HEK293T (cell line): ENCODE measurements at regions not wholly inside any gene's neighbourhood (a gene's known extent, or its start where the extent isn't known, plus 50 kb on each side); places are given as distances from the start of the nearest gene placed in this dataset.

Source experiments
- ARNT ChIP-seq: fragments of 450-650 bp; IDR thresholded peaks from 2 replicates; pipeline ENCODE4 v1.6.1; 2017; ENCODE audit warnings: mild to moderate bottlenecking
- BHLHE40 ChIP-seq: fragments of 450-650 bp; IDR thresholded peaks from 2 replicates; pipeline ENCODE4 v1.6.1; 2016; ENCODE audit warnings: mild to moderate bottlenecking, moderate library complexity, borderline replicate concordance
- CTBP1 ChIP-seq: fragments of 450-650 bp; IDR thresholded peaks from 2 replicates; pipeline ENCODE4 v1.6.1; 2016; ENCODE audit warnings: borderline replicate concordance
- FOXA1 ChIP-seq: fragments of 450-650 bp; IDR thresholded peaks from 2 replicates; pipeline ENCODE4 v1.6.1; 2016; ENCODE audit warnings: mild to moderate bottlenecking
- FOXK2 ChIP-seq: fragments of 450-650 bp; IDR thresholded peaks from 2 replicates; pipeline ENCODE4 v1.6.1; 2016; ENCODE audit warnings: mild to moderate bottlenecking
- FOXM1 ChIP-seq: fragments of 450-650 bp; IDR thresholded peaks from 2 replicates; pipeline ENCODE4 v1.6.1; 2017; ENCODE audit warnings: mild to moderate bottlenecking, borderline replicate concordance
- HDGF ChIP-seq: fragments of 450-650 bp; IDR thresholded peaks from 2 replicates; pipeline ENCODE4 v1.6.1; 2017; ENCODE audit warnings: antibody characterized with exemption, borderline replicate concordance
- LEF1 ChIP-seq: fragments of 450-650 bp; IDR thresholded peaks from 2 replicates; pipeline ENCODE4 v1.6.1; 2017; ENCODE audit warnings: mild to moderate bottlenecking, borderline replicate concordance
- NFRKB ChIP-seq: fragments of 450-650 bp; IDR thresholded peaks from 2 replicates; pipeline ENCODE4 v1.6.1; 2016; ENCODE audit warnings: mild to moderate bottlenecking, moderate library complexity
- PKNOX1 ChIP-seq: fragments of 450-650 bp; IDR thresholded peaks from 2 replicates; pipeline ENCODE4 v1.6.1; 2016
- SP1 ChIP-seq: fragments of 450-650 bp; IDR thresholded peaks from 2 replicates; pipeline ENCODE4 v1.6.1; 2017
- SUZ12 ChIP-seq: fragments of 450-650 bp; IDR thresholded peaks from 2 replicates; pipeline ENCODE4 v1.6.1; 2016; ENCODE audit warnings: mild to moderate bottlenecking
- ZNF384 ChIP-seq: fragments of 450-650 bp; IDR thresholded peaks from 2 replicates; pipeline ENCODE4 v1.6.1; 2016

DNA sequence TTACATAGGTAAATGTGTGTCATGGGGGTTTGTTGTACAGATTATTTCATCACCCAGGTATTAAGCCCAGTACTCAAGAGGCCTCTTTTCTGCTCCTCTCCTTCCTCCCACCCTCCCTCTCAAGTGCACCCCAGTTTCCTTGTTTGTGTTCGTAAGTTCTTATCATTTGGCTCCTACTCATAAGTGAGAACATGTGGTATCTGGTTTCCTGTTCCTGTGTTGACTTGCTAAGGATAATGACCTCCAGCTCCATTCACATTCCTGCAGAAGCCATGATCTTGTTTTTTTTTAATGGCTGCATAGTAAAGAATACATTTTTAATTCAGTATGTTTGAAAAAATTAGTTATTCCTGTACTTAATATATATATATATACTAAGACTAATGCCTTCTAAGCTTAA, 107.7 kb downstream of the CLDN17 start:
- TF ChIP-seq ZNF384 (no peak), FOXM1 (no peak), PKNOX1 (no peak), SUZ12 (no peak), FOXK2 (no peak), ARNT (no peak), FOXA1 (no peak), SP1 (no peak), CTBP1 (no peak), BHLHE40 (no peak), HDGF (no peak), NFRKB (no peak), LEF1 (no peak)
